GM12891 (cell line): ENCODE measurements at regions not wholly inside any gene's neighbourhood (a gene's known extent, or its start where the extent isn't known, plus 50 kb on each side); places are given as distances from the start of the nearest gene placed in this dataset.

Source experiments
- DNase-seq: peaks from one replicate; pipeline ENCODE4 v3.0.0; 2011; ENCODE audit warnings: low spot score; ENCODE audit not compliant: insufficient read length
- FAIRE-seq: peaks from 2 replicates; lab custom pipeline; 2011; peaks lifted over from hg19 to GRCh38; lab: Jason Lieb, UNC
- PAX5 ChIP-seq: IDR thresholded peaks from 2 replicates; pipeline ENCODE4 v1.6.1; 2011; ENCODE audit warnings: low read length, moderate library complexity, mild to moderate bottlenecking; ENCODE audit not compliant: insufficient read depth, severe bottlenecking
- POLR2A ChIP-seq: IDR thresholded peaks from 2 replicates; pipeline ENCODE4 v1.6.1; 2011; ENCODE audit warnings: low read depth, low read length, control low read depth
- POLR2AphosphoS5 ChIP-seq: IDR thresholded peaks from 2 replicates; pipeline ENCODE4 v1.6.1; 2011; ENCODE audit warnings: low read depth, low read length, control low read depth
- POU2F2 ChIP-seq: IDR thresholded peaks from 2 replicates; pipeline ENCODE4 v1.6.1; 2011; ENCODE audit warnings: low read depth, mild to moderate bottlenecking, control low read depth, low read length, moderate library complexity
- SPI1 ChIP-seq: IDR thresholded peaks from 2 replicates; pipeline ENCODE4 v1.6.1; 2011; ENCODE audit warnings: low read depth, low read length, control low read depth
- TAF1 ChIP-seq: IDR thresholded peaks from 2 replicates; pipeline ENCODE4 v1.6.1; 2011; ENCODE audit warnings: low read depth, low read length, control low read depth

GRCh38 chr7:115085421-115085820 is 163.5 kb downstream of the MDFIC start:
- no peak for TF ChIP-seq TAF1
- no peak for FAIRE-seq
- no peak for DNase-seq

GRCh38 chr7:115083935-115084334 is 162.0 kb downstream of the MDFIC start:
- DNase-seq (no peak), FAIRE-seq (no peak)

GRCh38 chr7:115081772-115082171 is 159.9 kb downstream of the MDFIC start:
- FAIRE-seq (no peak), DNase-seq (no peak)
- TF ChIP-seq POLR2AphosphoS5, result no peak
- no peak for TF ChIP-seq POLR2A
- no peak for TF ChIP-seq SPI1
- no peak for TF ChIP-seq POU2F2
- TF ChIP-seq PAX5, result no peak
- no peak for TF ChIP-seq TAF1

More at GRCh38 chr7:115083935-115084334, 162.0 kb downstream of the MDFIC start:
- TF ChIP-seq PAX5 (no peak), POLR2AphosphoS5 (no peak), TAF1 (no peak), POU2F2 (no peak)

- TF ChIP-seq SPI1 (no peak), POLR2AphosphoS5 (no peak), TAF1 (no peak), POU2F2 (no peak), POLR2A (no peak), PAX5 (no peak)
- FAIRE-seq (no peak), DNase-seq (no peak)
These were observed 157.0 kb downstream of the MDFIC start for GRCh38 chr7:115078851-115079250.

GRCh38 chr7:115078386-115078785 is 156.5 kb downstream of the MDFIC start:
- TF ChIP-seq TAF1 (no peak), POLR2AphosphoS5 (no peak)
- FAIRE-seq (no peak), DNase-seq (no peak)

GRCh38 chr7:115070311-115070710 is 148.4 kb downstream of the MDFIC start:
- TF ChIP-seq POLR2AphosphoS5, result no peak
- TF ChIP-seq SPI1, result 0 out of 2 replicates have a peak, but pooled peaks have one; percentile 8
- FAIRE-seq, result no peak
- no peak for DNase-seq
